ENCODE measurements at regions not wholly inside any gene's neighbourhood (a gene's known extent, or its start where the extent isn't known, plus 50 kb on each side); places are given as distances from the start of the nearest gene placed in this dataset.

DNA sequence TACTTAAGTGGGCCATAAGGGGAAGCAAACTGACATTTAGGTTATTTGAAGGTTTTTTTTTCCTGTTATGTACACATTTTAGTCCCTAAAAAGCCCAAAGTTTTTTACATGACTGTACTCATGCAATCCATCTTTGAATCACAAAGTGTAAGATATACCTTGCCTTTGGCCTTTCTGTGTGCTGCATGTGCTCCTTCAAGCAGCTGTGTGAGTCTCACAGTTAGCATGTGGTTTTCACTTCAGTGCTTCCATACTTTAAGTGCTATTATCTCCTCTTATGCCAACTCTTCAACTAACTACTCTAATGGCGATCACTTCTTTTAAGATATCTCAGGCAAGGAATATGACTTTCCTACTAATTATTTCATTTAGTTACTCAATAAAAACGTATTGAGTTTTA is 597.1 kb upstream of the ACVR2A start:
- Histone ChIP-seq H3K4me3 (no peak overlapping the region), H3K27me3 (no peaks in the 10 kb centered on the region), H3K27ac (no peak overlapping the region), H3K36me3 (ENCODE audit: low read depth, missing control alignments) (no peaks in the 10 kb centered on the region), H3K4me1 (no peaks in the 10 kb centered on the region), H3K9me3 (no peaks in the 10 kb centered on the region)
- WGBS, 2 donors: 79 to 90% methylated on average over 2 of the region's 2 CpGs
- TF ChIP-seq POLR2A (IDR thresholded peaks at IDR 0.05): no peak
- TF ChIP-seq, protein P1, sequence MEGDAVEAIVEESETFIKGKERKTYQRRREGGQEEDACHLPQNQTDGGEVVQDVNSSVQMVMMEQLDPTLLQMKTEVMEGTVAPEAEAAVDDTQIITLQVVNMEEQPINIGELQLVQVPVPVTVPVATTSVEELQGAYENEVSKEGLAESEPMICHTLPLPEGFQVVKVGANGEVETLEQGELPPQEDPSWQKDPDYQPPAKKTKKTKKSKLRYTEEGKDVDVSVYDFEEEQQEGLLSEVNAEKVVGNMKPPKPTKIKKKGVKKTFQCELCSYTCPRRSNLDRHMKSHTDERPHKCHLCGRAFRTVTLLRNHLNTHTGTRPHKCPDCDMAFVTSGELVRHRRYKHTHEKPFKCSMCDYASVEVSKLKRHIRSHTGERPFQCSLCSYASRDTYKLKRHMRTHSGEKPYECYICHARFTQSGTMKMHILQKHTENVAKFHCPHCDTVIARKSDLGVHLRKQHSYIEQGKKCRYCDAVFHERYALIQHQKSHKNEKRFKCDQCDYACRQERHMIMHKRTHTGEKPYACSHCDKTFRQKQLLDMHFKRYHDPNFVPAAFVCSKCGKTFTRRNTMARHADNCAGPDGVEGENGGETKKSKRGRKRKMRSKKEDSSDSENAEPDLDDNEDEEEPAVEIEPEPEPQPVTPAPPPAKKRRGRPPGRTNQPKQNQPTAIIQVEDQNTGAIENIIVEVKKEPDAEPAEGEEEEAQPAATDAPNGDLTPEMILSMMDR (IDR thresholded peaks at IDR 0.05): no peak
- intact Hi-C loops (cut with DNase I; ENCODE audit: low total_unique reads): no loop called here
- no peak for DNase-seq

DNA sequence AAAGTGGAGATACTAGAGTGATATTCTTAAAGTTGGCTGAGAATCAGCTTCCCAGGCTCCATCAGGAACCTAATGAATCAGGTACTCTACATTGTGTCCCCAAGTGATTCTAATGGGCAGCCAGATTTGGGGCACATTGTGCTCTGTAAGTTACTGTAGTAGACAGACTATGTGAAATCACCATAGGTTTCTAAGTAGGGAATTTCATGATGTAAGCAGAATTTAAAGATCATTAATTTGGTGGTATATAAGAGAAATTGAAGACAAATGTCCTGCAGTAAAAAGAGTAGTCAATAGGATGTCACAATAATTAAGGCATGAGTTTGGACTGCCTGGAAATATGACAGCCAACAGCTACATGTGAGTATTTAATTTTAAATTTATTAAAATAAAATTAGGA is 602.4 kb upstream of the ACVR2A start:
- no peaks in the 10 kb centered on the region for H3K4me1 ChIP-seq
- no peak for DNase-seq
- H3K9me3 ChIP-seq: no peaks in the 10 kb centered on the region
- intact Hi-C loops (cut with DNase I; ENCODE audit: low total_unique reads): no loop called here
- H3K27ac ChIP-seq: no peak overlapping the region
- no peaks in the 10 kb centered on the region for H3K36me3 ChIP-seq (ENCODE audit: low read depth, missing control alignments)
- H3K4me3 ChIP-seq: no peak overlapping the region
- TF ChIP-seq POLR2A (IDR thresholded peaks at IDR 0.05): no peak
- TF ChIP-seq, protein P1 (IDR thresholded peaks at IDR 0.05): no peak
- no peaks in the 10 kb centered on the region for H3K27me3 ChIP-seq

DNA sequence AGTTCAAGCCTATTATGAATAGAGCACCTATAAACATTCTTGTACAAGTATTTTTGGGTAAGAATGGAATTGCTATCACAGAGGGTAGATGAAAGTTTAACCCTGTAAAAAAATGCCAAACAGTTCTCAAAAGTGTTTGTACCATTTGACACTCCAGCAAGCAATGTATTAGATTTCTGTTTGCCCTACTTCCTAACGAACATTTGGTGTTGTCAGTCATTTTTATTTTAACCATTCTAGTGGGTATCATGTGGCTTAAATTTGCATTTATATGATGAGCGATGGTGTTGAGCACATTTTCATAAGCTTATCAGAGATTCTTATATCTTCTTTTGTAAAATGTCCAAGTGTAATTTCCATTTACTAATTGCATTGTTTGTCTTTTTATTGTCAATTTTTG is 608.2 kb upstream of the ACVR2A start:
- Histone ChIP-seq H3K27ac (no peak overlapping the region), H3K36me3 (ENCODE audit: low read depth, missing control alignments) (no peaks in the 10 kb centered on the region), H3K27me3 (no peaks in the 10 kb centered on the region), H3K4me1 (no peaks in the 10 kb centered on the region), H3K4me3 (no peak overlapping the region), H3K9me3 (no peaks in the 10 kb centered on the region)
- no peak for TF ChIP-seq POLR2A (IDR thresholded peaks at IDR 0.05)
- TF ChIP-seq, protein P1 (IDR thresholded peaks at IDR 0.05): no peak
- DNase-seq: no peak
- intact Hi-C loops (cut with DNase I; ENCODE audit: low total_unique reads): no loop called here
- WGBS, 2 donors: 86 to 90% methylated on average over 2 of the region's 2 CpGs

DNA sequence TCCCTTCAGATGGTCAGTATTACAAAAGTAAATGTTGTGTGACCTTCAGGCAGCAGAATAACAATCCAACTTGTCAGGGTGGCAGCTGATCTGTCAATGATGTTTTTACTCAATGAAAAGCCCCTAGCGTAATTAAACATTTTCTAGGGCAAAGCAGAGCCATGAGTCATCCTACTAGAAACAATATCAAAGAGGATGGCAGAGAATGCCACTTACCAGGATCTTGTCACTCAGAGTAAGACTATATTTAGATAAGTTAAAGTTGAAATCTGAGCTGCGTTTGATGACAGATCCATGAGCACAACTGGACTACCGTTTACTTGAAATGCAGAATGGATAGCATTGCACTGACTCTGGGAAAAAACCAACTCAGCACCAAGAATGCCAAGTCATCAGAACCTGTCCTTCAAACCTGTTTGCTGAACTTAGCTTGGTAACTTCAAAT is 612.6 kb upstream of the ACVR2A start:
- H3K36me3 ChIP-seq (ENCODE audit: low read depth, missing control alignments): no peaks in the 10 kb centered on the region
- no peak overlapping the region for H3K27ac ChIP-seq
- 90 to 95% methylated on average over 3 of the region's 3 CpGs for WGBS, 2 donors
- intact Hi-C loops (cut with DNase I; ENCODE audit: low total_unique reads): no loop called here
- no peaks in the 10 kb centered on the region for H3K4me1 ChIP-seq
- H3K27me3 ChIP-seq: no peaks in the 10 kb centered on the region
- no peaks in the 10 kb centered on the region for H3K9me3 ChIP-seq
- TF ChIP-seq, protein P1 (IDR thresholded peaks at IDR 0.05): no peak
- no peak for TF ChIP-seq POLR2A (IDR thresholded peaks at IDR 0.05)
- no peak for DNase-seq
- no peak overlapping the region for H3K4me3 ChIP-seq

DNA sequence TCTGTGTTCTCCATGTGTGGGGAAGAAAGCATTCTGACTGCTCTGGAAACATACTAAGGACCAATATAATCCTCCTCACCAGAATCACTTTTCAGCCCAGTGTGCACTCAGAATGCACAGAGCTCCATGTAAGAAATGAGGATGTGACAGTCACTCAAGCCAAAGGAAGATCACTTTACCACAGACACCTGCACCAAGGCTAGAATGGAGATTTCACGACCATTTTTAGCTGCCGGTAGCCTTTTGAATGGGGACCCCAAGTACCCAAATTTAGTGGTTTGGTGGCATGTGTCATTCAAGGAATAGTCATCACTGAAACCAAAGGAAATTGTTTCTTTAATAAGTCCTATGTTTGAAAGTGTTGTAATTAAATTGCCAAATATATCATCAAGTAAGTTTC is 613.2 kb upstream of the ACVR2A start:
- Histone ChIP-seq H3K27me3 (no peaks in the 10 kb centered on the region), H3K9me3 (no peaks in the 10 kb centered on the region), H3K4me3 (no peak overlapping the region), H3K4me1 (no peaks in the 10 kb centered on the region), H3K27ac (no peak overlapping the region), H3K36me3 (ENCODE audit: low read depth, missing control alignments) (no peaks in the 10 kb centered on the region)
- TF ChIP-seq, protein P1 (IDR thresholded peaks at IDR 0.05): no peak
- no peak for TF ChIP-seq POLR2A (IDR thresholded peaks at IDR 0.05)
- WGBS, 2 donors: 87 to 89% methylated on average over 2 of the region's 2 CpGs
- intact Hi-C loops (cut with DNase I; ENCODE audit: low total_unique reads): no loop called here
- DNase-seq: no peak

All from testis (tissue), 2 donors.